ENCODE measurements at regions not wholly inside any gene's neighbourhood (a gene's known extent, or its start where the extent isn't known, plus 50 kb on each side); places are given as distances from the start of the nearest gene placed in this dataset.
"Not testable (repeated sequence)": the region's sequence is repeated elsewhere in the genome, so short reads cannot be mapped to it uniquely, and the experiment has no call there.

DNA sequence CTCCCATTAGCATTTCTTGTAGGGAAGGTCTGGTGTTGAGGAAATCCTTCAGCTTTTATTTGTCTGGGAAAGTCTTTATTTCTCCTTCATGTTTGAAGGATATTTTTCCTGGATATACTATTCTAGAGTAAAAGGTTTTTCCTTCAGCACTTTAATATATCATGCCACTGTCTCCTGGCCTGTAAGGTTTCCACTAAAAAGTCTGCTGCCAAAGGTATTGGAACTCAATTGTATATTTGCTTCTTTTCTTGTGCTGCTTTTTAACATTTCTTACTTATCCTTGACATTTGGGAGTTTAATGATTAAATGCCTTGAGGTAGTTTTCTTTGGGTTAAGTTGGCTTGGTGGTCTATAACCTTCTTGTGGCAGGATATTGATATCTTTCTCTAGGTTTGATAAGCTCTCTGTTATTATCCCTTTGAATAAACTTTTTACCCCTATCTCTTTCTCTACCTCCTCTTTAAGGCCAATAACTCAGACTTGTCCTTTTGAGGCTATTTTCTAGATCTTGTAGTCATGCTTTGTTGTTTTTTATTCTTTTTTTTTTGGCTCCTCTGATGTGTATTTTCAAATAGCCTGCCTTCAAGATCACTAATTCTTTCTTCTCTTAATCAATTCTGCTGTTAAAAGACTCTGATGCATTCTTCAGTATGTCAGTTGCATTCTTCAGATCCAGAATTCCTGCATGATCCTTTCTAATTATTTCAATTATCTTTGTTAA lies 225.0 kb upstream of the ZNF217 start:
- DNase-seq (ENCODE audit: low read depth) = no peak

DNA sequence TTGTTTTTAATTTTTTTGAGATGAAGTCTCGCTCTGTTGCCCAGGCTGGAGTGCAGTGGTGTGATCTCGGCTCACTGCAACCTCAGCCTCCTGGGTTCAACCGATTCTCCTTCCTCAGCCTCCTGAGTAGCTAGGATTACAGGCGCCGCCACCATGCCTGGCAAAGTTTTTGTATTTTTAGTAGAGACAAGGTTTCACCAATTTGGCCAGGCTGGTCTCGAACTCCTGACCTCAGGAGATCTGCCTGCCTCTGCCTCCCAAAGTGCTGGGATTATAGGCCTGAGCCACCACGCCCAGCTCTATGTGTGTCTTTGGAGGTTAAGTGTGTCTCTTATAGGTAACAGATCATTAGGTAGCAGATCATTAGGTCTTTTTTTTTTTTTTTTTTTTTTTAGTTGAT lies 223.9 kb upstream of the ZNF217 start:
- not testable (repeated sequence) for DNase-seq (ENCODE audit: low read depth)

DNA sequence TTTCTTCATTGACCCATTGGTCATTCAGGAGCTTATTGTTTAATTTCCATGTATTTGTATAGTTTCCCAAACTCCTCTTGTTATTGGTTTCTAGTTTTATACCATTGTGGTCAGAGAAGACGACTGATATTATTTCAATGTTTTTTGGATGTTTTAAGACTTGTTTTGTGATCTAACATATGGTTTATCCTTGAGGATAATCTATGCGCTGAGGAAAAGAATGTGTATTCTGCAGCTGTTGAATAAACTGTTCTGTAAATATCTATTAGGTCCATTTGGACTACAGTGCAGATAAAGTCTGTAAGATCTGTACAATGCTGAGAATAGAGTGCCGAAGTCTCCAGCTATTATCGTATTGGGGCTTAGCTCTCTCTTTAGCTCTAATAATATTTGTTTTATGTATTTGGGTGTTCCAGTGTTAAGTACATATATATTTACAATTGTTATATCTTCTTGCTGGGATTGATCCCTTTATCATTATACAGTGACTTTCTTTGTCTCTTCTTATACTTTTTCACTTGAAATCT lies 223.3 kb upstream of the ZNF217 start:
- DNase-seq (ENCODE audit: low read depth) = no peak

DNA sequence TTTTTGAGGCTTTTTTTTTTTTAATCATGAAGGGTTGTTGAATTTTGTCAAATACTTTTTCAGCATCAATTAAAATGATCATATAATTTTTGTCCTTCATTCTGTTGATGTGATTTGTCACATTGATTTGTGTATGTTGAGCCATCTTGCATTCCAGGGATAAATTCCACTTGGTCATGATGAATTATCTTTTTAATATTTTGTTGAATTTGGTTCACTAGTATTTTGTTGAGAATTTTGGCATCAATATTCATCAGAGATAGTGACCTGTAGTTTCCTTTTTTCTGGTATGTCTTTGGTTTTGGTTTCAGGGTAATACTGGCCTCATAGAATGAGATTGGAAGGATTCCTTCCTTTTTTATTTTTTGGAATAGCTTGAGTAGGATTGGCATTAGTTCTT lies 221.9 kb upstream of the ZNF217 start:
- no peak for DNase-seq (ENCODE audit: low read depth)

DNA sequence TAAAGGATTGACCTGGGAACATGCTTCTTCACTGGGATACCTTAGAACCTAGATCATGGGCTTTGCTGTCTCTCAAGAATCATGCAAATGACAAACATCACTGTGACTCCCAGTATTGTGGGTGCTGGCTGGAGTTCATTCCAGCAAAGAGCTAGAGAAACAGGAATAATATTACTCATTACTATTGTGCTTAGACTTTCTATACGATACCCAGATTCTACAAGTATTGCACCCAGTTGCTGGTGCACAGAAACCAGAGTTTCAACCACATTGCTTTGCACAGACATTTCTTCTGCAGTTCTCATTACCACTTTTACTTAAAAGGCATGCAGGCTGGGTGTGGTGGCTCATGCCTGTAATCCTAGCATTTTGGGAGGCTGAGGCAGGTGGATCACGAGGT lies 220.4 kb upstream of the ZNF217 start:
- DNase-seq (ENCODE audit: low read depth) = no peak

DNA sequence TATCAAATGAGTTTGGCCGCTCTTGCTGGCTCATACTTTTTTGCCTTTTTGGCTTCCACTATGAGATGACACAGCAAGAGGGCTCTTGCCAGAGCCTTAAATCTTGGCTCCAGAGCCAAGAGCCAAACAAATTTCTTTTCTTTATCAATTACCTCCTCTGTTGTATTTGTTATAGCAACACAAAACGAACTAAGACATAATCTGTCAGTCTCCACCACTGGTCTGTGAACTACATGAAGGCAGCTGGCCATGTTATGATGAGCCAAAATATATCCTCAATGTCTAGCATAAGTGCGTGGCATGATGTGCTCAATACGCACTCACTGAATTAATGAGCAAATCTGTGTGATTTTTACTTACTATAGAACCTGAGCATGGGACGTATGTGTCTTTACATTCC lies 220.0 kb upstream of the ZNF217 start:
- no peak for DNase-seq (ENCODE audit: low read depth)

DNA sequence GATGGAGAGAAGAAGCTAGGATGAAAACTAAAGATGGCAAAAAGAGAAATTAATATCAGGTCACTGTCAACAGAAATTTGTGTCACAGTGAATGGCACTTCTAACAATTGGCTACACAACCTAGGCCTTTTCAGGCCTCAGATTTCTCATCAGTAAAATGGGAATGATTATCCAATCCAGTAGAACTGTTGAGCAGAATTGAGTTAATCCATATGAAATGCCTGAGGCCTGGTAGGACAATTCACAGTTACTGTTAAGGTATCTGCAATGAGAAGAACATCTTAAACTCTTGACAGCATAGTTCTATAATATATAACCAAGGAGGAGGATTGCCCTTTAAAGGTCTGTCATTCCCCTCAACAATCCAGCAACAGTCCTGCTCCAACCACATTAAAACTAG lies 217.9 kb upstream of the ZNF217 start:
- no peak for DNase-seq (ENCODE audit: low read depth)

DNA sequence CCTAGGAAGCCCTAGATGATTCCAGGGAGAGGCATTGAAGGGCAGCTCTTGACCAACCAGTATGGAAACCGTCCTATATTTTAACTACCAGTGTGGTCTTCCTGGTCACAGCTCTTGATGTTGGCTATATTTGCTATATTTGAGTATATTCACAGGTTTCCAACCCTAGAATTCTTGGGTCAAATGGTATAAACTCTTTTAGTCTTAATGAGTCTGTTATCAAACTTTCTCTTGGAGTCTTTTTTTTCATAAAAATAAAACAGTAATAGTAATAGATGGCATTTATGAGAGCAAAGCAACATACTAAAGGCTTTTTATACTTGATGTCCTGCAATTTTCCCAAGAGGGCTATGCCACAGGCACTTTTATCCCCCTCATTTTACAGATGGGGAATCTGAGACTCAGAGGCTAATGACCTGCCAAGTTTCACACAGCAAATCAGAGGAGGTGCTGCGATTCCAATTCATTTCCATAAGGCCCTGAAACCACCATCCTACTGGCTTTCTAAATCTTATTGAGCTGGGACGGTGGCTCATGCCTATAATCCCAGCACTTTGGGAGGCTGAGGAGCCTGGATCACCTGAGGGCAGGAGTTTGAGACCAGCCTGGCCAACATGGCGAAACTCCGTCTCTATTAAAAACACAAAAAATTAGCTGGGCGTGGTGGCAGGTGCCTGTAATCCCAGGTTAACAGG lies 217.2 kb upstream of the ZNF217 start:
- no peak for DNase-seq (ENCODE audit: low read depth)

DNA sequence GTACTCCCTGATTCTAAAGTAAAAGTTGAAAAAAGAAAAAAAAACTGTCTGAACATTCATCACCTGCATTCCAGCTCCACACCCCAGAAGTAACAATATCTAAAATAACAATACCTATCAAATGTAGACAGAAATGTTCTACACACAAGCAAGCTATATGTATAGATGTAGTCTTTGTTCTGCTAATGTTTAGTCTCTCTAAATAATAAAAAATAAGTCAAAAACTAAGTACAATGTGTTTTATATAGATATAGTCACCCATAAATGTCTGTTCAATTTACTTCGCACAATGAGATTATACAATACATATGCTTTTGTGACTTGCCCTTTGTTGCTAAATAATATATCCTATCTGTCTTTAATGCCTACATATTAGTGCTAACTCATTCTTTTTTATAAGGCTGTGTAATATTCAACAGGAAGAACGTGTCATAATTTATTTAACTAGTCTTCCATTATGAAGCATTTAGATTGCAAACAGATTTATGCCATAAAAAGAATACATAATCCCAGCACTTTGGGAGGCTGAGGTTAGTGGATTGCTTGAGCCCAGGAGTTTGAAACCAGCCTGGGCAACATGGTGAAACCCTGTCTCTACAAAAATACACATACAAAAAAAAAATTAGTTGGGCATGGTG lies 216.2 kb upstream of the ZNF217 start:
- no peak for DNase-seq (ENCODE audit: low read depth)

DNA sequence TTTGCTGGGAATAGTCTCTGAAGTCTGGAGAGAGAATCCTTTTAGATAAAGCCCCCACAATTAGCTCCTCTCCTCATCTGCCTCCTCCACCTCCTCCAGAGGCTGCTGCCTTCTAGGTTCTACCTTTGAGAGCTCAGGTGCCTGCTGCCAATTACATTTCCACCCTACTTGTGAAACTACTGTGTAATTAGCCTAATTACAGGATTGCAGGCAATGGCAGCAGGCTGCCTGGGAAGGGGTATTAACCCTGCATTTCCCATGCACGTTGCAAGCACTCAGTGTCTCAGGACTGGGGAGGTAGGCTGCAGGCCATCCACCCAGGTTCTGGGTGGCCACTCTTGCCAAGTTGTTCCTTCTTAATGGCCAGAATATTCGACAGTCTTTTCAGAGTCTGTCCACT lies 215.6 kb upstream of the ZNF217 start:
- no peak for DNase-seq (ENCODE audit: low read depth)

DNA sequence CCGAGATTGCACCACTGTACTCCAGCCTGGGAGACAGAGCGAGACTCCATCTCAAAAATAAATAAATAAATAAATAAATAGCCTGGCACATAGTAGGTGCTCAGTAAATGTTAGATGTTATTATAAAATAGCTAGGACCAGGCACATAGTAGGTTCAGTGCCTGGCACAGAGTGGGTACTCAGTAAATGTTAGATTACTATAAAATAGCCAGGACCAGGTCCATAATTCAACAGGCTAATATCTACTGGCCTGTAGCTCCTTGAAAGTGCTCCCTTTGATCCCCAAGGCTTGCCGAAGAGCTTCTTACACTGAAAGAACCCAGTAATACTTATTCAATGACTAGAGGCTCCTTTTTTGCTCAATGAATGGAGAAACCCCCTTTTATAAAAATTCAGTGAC lies 215.1 kb upstream of the ZNF217 start:
- no peak for DNase-seq (ENCODE audit: low read depth)

DNA sequence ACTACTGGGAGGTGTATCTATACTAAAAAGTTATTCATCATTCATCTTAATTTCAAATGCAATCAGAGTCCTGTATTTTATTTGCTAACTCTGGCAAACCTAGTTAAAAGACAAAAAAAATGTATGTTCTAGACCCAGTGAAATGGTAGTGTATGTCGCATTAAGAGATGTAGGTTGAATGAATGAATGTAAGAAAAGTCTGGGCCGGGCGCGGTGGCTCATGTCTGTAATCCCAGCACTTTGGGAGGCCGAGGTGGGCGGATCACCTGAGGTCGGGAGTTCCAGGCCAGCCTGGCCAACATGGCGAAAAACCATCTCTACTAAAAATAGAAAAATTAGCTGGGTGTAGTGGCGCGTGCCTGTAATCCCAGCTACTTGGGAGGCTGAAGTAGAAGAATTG lies 214.7 kb upstream of the ZNF217 start:
- not testable (repeated sequence) for DNase-seq (ENCODE audit: low read depth)

DNA sequence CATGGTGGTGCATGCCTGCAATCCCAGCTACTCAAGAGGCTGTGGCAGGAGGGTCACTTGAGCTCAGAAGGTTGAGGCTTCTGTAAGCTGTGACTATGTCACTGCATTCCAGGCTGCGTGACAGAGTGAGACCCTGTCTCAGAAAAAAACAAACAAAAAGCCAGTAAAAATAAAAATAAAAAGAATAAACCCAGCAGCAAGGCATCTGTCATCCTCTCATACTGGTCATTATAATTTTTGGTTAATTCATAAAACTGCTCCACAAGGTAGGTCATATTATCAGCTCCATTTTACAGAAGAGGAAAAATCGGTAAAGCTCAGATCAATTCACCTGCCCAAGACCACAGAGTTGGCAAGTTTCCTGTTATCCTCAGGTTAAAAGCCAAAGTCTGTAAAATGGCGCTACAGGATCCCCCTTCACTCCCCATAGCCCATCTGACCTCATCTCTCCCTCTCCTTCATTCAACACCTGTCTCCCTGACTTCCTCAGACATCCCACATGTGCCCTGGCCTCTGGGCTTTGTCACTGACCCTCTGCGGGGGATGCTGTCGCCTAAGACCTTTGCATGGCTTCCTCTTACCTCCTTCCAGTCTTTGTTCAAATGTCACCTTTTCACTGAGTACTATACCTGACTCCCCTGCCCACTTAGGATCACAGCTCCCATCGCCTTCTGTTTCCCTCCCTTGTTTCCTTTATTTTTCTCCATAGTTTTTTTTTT lies 213.2 kb upstream of the ZNF217 start:
- peak; percentile 45 for DNase-seq (ENCODE audit: low read depth)

DNA sequence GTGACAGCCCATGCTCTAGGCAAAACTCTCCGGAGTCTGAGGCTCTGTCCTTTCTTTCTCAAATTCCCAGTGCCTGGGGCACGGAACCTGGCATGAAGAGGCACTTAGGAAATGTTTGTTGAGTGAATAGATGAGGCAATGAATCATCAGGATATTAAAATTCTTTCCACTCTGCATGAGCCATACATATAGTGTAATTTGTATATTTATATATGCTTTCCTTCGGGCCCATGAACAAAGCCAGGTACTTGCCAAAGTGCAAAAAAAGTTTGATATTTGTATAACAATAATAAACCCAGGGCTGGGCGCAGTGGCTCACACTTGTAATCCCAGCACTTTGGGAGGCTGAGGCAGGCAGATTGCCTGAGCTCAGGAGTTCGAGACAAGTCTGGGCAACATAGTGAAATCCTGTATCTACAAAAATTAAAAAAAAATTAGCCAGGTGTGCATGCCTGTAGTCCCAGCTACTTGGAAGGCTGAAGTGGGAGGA lies 212.3 kb upstream of the ZNF217 start:
- DNase-seq (ENCODE audit: low read depth) = peak; percentile 97

DNA sequence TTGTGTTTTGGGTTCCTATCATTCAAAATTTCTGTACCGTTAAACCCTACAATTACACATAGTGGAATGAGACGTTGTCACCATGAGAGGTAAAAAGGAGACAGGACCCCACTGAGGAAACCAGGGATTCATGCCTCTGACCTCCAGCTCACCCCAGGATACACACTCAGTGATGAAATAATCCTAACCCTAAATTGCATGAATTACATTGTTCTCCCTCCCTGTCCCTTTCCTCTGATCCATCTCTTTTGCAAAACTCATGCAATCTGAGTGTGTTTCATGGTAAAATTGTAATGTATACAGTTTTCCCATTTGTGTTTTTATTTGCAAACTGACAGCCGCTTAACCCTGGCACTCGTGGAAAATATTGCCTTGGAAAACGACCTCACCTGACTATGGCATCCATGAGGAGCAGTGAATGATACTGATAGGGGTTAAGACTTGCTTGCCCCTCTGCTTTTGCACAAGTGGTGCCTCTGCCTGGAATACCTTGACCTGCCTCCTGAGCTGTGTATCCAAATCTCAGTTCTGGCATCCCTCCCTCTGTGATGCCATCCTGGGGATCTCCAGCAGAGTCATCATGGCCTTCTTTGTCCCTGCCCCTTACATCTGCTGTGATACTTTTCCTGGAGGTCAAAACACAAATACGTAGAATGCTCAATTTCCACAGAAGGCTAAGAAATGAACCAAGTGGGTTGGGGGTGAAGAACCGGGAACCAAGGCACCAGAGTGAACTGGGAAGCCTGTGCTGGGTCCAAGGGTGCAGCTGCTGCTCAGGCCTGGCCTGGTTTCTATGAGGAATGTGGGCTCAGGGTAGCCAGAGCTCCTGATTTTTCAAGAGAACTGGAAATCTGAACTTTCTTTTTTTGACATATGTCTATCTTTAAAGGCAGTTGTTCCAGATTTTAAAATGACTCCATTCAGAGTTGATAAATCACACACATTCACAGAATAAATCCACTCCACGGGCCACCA lies 211.6 kb upstream of the ZNF217 start:
- peak; percentile 76 for DNase-seq (ENCODE audit: low read depth)

DNA sequence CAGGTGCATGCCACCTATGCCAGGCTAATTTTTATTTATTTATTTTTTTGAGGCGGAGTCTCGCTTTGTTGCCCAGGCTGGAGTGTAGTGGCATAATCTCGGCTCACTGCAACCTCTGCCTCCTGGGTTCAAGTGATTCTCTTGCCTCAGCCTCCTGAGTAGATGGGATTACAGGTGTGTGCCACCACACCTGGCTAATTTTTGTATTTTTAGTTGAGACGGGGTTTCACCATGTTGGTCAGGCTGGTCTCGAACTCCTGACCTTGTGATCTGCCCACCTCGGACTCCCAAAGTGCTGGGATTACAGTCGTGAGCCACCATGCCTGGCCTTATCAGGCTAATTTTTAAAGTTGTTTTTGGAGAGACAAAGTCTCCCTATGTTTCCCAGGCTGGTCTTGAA lies 210.7 kb upstream of the ZNF217 start:
- DNase-seq (ENCODE audit: low read depth) = not testable (repeated sequence)

DNA sequence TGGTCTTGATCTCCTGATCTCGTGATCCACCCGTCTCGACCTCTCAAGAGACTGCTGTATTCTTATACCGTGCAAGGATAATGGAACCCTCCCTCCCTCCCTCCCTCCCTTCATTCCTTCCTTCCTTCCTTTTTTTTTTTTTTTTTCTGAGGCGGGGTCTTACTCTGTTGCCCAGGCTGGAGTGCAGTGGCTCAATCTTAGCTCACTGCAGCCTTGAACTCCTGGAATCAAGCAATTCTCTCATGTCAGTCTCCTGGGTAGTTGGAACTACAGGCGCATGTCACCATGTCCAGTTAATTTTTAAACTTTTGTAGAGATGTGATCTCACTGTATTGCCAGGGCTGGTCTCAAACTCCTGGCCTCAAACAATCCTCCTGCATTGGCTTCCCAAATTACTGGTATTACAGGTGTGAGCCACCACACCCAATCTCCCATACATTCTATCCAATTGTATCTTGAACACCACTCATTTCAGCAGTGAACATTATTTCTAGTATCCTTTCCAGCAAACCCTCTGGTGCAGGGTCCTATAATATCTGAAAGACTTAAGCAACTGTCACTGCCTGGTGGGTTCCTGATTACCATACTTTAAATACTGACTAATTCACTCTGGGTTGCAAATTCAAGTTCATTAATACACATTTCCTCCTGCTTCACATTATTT lies 210.0 kb upstream of the ZNF217 start:
- no peak for DNase-seq (ENCODE audit: low read depth)

DNA sequence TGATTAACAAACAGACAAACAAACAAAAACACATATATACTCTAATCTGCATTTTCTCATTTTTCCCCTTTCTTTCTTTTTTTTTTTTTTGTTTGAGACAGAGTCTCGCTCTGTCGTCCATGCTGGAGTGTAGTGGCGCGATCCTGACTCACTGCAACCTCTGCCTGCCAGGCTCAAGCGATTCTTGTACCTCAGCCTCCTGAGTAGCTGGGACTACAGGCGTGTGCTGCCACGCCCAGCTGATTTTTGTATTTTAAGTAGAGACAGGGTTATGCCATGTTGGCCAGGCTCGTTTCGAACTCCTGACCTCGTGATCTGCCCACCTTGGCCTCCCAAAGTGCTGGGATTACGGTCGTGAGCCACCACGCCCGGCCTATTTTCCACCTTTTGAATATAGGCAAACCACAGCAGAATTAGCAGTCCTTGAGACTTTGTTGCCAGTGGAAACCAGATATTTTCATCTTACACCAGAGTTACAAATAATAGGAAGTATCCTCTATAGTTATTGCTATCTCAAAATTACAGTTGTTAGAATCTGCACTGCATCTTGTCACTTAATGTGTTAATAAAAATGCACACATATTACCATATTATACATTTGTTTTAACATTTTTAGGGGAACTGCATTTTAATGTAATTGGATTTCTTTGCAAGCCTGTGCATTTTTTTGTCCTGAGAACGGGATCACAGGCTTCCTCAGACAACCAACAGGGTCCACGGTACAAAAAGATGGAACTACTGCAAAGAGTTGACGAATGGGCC lies 208.2 kb upstream of the ZNF217 start:
- DNase-seq (ENCODE audit: low read depth) = no peak

DNA sequence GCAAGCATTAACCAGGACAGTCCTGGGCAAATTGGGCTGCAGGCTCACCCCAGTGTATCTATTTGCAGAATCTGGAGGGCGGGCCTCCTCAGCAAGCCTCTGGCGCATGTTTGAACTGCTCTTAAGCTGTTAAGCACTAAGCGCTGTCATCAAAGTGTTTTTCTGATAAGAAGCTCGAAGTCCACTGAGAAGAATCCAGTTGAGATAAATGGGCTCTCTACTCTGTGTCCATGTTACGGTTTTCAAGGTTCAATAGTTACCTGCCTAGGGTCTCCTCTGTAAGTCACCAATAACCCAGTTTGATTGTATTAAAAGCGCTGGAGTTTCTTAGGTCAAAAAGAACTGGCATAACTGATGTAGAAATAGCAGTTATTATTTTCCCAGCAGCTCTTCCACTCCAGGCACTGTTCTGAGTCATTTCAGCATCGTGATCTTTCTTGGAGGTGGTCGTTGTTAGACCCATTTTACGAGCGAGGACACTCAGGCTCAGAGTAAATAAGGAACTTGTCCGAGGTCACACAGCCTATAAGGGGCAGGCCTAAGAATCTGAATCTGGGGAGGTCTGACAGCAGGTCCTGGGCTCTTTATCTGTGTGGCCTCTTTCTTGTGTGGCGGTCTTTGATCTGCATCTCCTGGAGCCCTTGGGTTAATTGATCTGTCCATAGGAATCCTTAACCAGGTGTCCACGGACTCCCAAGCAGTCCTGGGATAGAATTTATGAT lies 207.4 kb upstream of the ZNF217 start:
- DNase-seq (ENCODE audit: low read depth) = no peak
